Breast epithelium (tissue), 4 donors: ENCODE measurements at regions not wholly inside any gene's neighbourhood (a gene's known extent, or its start where the extent isn't known, plus 50 kb on each side); places are given as distances from the start of the nearest gene placed in this dataset.
A peak's percentile ranks its signal among the peaks of the same experiment; 100 is the strongest.

Experiments
- DNase-seq, 2 donors: peaks; one replicate each; pipeline ENCODE4 v3.0.0-alpha.2; 2019; ENCODE audit warnings: low spot score in 2 of 2
- H3K27ac ChIP-seq, 2 donors: fragments of 200-600 bp; sonication (generic) in 1 of 2; one replicate each; pipeline ENCODE4 v1.5.1; 2016 to 2019; ENCODE audit warnings: mild to moderate bottlenecking in 1 of 2
- H3K27me3 ChIP-seq, 2 donors: fragments of 200-600 bp; sonication (generic) in 1 of 2; one replicate each; pipeline versions ENCODE4 v1.5.1 to v1.6.0; 2017 to 2019; ENCODE audit warnings: control low read depth in 1 of 2, mild to moderate bottlenecking in 1 of 2
- H3K36me3 ChIP-seq: fragments of 200-600 bp; one replicate; pipeline ENCODE4 v1.5.1; 2019
- H3K4me1 ChIP-seq, 2 donors: fragments of 200-600 bp; sonication (generic); one replicate each; pipeline ENCODE4 v1.5.1; 2016 to 2019; ENCODE audit warnings: control low read depth in 1 of 2
- H3K4me3 ChIP-seq, 3 donors: fragments of 200-600 bp; sonication (generic); 1 replicate in 2 of 3; 2 replicates in 1 of 3; pipeline ENCODE4 v1.5.1; 2016 to 2019; ENCODE audit warnings: mild to moderate bottlenecking in 3 of 3, moderate library complexity in 2 of 3
- H3K9me3 ChIP-seq, 2 donors: fragments of 200-600 bp; sonication (generic) in 1 of 2; one replicate each; pipeline ENCODE4 v1.5.1; 2016 to 2019; ENCODE audit warnings: control low read depth in 1 of 2
- POLR2A ChIP-seq: fragments of 450-650 bp; IDR thresholded peaks from one replicate; pipeline ENCODE4 v1.6.1; 2016; ENCODE audit warnings: antibody characterized with exemption, mild to moderate bottlenecking, moderate library complexity
- POLR2AphosphoS5 ChIP-seq, 3 donors: sonication (generic); formaldehyde crosslinking; IDR thresholded peaks; one replicate each; pipeline ENCODE4 v1.6.1; 2017; ENCODE audit warnings: antibody characterized with exemption in 3 of 3
- intact Hi-C: fragments of 100-400 bp; cut with DNase I; formaldehyde crosslinking; loops from one replicate; pipeline ENCODE4 v1.15.1; 2023; ENCODE audit warnings: low total_unique reads
- TF ChIP-seq, protein P1 (sequence below), 3 donors: fragments of 450-650 bp; IDR thresholded peaks; one replicate each; pipeline ENCODE4 v1.5.1; 2016 to 2017; ENCODE audit warnings: antibody characterized with exemption in 3 of 3, mild to moderate bottlenecking in 3 of 3, moderate library complexity in 3 of 3

DNA sequence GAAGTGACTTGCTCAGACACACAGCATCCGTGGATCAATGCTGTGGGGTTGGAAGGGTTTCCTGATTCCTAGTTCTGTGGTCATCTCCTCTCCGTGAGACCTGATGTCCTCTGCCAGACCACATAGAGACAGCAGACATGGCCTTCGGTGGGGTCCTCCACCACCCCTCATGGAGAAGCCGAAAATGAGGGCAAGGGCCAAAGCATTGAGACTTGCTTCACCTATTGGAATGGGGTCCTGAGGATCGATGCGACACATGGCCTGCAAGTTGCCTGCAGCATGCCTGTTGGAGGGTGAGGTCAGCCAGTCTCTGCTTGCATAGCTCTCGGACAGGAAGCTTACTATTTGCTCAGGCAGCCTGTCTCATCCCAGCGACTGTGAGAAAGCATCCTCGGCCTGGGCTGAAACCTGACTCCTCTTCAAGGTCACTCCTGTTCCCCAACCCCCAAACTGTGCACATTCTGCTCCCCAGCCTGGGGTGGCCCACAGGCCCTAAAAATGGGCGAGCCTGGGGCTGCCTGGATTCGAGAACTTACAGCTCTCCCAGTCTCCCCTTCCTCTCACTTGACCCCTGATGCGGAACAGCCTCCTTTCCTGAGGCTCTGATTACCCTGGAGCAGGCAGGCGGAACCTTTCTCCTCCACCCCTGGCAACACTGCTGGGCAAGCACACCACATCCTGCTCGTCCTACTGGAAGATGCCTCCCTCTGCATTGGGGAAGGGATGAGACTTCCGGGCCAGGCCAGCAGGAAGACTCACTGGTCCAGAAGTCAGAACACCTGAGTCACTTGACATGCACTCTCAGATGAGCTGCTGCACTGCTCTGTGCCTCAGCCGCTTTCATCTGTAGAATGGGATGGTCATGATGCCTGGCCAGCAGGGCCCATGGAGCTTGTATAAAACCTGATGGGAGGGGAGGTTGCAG, 186.9 kb downstream of the RGS3 start:
- intact Hi-C loops, result no loop called here
- H3K4me1 ChIP-seq, result peaks cover 0 to 7% of the 10 kb centered on the region in 2 donors
- no peak overlapping the region for H3K4me3 ChIP-seq
- TF ChIP-seq POLR2AphosphoS5 (IDR thresholded peaks at IDR 0.05) (no peak), POLR2A (no peak)
- TF ChIP-seq, protein P1, sequence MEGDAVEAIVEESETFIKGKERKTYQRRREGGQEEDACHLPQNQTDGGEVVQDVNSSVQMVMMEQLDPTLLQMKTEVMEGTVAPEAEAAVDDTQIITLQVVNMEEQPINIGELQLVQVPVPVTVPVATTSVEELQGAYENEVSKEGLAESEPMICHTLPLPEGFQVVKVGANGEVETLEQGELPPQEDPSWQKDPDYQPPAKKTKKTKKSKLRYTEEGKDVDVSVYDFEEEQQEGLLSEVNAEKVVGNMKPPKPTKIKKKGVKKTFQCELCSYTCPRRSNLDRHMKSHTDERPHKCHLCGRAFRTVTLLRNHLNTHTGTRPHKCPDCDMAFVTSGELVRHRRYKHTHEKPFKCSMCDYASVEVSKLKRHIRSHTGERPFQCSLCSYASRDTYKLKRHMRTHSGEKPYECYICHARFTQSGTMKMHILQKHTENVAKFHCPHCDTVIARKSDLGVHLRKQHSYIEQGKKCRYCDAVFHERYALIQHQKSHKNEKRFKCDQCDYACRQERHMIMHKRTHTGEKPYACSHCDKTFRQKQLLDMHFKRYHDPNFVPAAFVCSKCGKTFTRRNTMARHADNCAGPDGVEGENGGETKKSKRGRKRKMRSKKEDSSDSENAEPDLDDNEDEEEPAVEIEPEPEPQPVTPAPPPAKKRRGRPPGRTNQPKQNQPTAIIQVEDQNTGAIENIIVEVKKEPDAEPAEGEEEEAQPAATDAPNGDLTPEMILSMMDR (IDR thresholded peaks at IDR 0.05), result no peak
- H3K27ac ChIP-seq, result no peak overlapping the region
- no peaks in the 10 kb centered on the region for H3K9me3 ChIP-seq
- DNase-seq, result no peak
- H3K36me3 ChIP-seq, result no peaks in the 10 kb centered on the region
- H3K27me3 ChIP-seq, result no peaks in the 10 kb centered on the region

DNA sequence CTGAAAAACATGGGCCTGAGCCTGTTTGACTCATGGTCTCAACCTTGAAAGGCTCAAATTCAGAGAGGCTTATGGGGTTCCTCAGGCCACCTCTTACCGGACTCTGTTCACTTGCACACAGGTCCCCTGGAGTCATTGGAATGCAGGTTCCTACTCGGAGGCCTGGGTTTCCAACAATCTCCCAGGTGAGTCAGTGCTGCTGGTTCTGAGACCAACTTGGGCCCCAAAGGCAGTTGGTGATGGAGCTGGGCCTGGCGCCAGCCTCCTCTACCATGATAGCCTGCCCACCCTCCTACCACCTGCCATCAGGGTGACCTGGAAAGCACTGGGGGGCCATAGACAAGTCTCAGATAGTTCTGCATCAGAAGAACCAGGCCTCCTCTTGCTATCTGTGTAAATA, 188.4 kb downstream of the RGS3 start:
- intact Hi-C loops, result no loop called here
- peaks cover 0 to 7% of the 10 kb centered on the region in 2 donors for H3K4me1 ChIP-seq

DNA sequence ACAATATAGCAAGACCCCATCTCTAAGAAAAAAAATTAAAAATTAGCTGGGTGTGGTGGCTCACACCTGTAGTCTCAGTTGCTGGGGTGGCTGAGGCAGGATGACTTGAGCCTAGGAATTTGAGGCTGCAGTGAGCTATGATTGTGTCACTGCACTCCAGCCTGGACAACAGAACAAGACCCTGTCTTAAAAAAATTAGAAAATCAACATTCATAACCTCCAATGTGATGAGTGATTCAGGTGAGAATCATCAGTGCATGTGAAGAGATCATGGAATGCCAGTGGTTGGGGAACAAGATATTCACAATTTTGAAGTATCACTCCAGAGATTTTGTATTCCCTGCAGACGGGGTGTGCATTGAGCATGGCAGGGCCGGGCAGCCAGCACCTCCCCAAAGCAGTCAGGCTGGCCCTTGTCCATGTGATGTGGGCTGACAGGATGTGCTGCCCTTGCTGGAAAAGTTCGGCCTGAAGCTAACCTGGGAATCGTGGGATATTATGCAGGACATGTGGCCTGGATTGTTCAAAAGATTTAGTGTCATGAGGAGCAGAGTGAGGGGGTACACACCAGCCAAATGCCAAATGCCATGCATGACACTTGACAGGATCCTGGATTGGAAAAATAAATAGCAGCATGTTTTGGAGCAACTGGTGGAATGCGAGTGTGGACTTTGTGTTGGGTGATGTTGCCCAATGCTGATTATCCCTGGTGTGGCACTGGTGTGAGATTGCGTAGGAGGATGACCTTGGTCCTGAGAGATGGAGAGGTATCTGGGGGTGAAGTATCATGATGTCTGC, 189.0 kb downstream of the RGS3 start:
- no peak overlapping the region for H3K4me3 ChIP-seq
- peak in 1 of 2 donors; percentile 37 for DNase-seq
- peaks cover 0 to 7% of the 10 kb centered on the region in 2 donors for H3K4me1 ChIP-seq
- TF ChIP-seq, protein P1 (IDR thresholded peaks at IDR 0.05), result no peak
- TF ChIP-seq POLR2AphosphoS5 (IDR thresholded peaks at IDR 0.05) (no peak), POLR2A (no peak)
- H3K27me3 ChIP-seq, result no peaks in the 10 kb centered on the region
- H3K36me3 ChIP-seq, result no peaks in the 10 kb centered on the region
- no peaks in the 10 kb centered on the region for H3K9me3 ChIP-seq
- no peak overlapping the region for H3K27ac ChIP-seq
- intact Hi-C loops, result no loop called here

More for the DNA sequence above, 188.4 kb downstream of the RGS3 start:
- Histone ChIP-seq H3K27me3 (no peaks in the 10 kb centered on the region), H3K36me3 (no peaks in the 10 kb centered on the region), H3K4me3 (no peak overlapping the region), H3K9me3 (no peaks in the 10 kb centered on the region), H3K27ac (no peak overlapping the region)
- DNase-seq, result peak in 1 of 2 donors; percentile 30
- TF ChIP-seq POLR2A (no peak), POLR2AphosphoS5 (IDR thresholded peaks at IDR 0.05) (no peak)
- TF ChIP-seq, protein P1 (IDR thresholded peaks at IDR 0.05), result no peak

DNA sequence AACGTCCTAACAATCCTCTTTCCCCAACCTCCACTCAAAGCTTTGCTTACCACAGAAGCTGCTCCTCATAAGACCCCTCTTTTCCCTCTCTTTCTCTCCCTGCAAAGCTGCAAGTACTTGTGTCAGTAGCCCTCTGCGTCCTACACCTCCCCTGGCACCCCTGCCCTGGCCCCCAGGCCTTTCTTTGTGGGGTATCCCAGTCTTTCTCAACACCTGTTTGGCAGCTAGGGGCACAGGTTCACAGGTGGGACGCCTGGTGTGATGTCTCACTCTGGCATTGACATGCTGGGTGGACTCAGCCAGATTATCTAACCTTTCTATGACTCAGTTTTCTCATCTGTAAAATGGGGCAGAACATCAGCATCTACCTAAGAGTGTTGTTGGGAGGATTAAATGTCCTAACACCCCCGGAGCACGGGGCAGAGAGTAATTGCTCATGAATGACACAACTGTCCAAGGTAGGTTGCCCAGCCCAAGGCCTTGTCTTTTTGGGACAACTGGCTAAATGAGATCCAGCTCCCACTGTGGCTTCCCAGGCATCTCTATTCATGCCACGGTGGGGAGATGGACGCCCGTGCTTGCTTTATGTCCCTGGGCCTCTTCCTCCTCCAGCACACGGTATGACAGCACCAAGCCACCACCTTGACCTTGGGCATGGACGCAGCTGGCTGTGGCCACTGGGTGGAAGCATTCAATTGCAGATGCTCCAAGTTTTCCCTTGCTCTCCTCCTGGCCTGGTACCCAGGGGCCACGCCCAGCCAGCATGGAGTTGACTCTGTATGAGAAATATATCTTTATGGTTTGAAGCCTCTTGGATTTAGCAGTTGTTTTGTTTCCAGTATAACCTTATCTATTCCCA, 190.4 kb downstream of the RGS3 start:
- TF ChIP-seq, protein P1 (IDR thresholded peaks at IDR 0.05), result no peak
- TF ChIP-seq POLR2AphosphoS5 (IDR thresholded peaks at IDR 0.05), result no peak
- peak overlapping the region; percentile 72 to 75 for H3K27ac ChIP-seq
- H3K4me3 ChIP-seq, result no peak overlapping the region
- peak in 1 of 2 donors; percentile 40 for DNase-seq
- H3K9me3 ChIP-seq, result no peaks in the 10 kb centered on the region
- intact Hi-C loops, result no loop called here
- H3K27me3 ChIP-seq, result no peaks in the 10 kb centered on the region
- H3K36me3 ChIP-seq, result no peaks in the 10 kb centered on the region
- peaks cover 0 to 7% of the 10 kb centered on the region in 2 donors for H3K4me1 ChIP-seq
